Lower lobe of right lung (tissue), 2 donors: ENCODE measurements at regions not wholly inside any gene's neighbourhood (a gene's known extent, or its start where the extent isn't known, plus 50 kb on each side); places are given as distances from the start of the nearest gene placed in this dataset.

Experiments
- ATAC-seq, 2 donors: fragments of 200-7000 bp; cut with Tn5 transposase; one replicate each; pipeline ENCODE4 v1.9.1; 2020 to 2022; ENCODE audit warnings: mild to moderate bottlenecking in 2 of 2, moderate library complexity in 2 of 2
- DNase-seq: peaks from one replicate; pipeline ENCODE4 v3.0.0-alpha.2; 2020
- H3K27ac ChIP-seq: fragments of 200-600 bp; one replicate; pipeline ENCODE4 v1.8.0; 2022
- H3K27me3 ChIP-seq: fragments of 200-600 bp; one replicate; pipeline ENCODE4 v1.8.0; 2022; ENCODE audit warnings: low read depth
- H3K36me3 ChIP-seq: fragments of 200-600 bp; one replicate; pipeline ENCODE4 v1.8.0; 2022; ENCODE audit warnings: mild to moderate bottlenecking
- H3K4me1 ChIP-seq: fragments of 200-600 bp; one replicate; pipeline ENCODE4 v1.8.0; 2022
- H3K4me3 ChIP-seq: fragments of 200-600 bp; one replicate; pipeline ENCODE4 v1.8.0; 2022; ENCODE audit warnings: mild to moderate bottlenecking
- H3K9me3 ChIP-seq: fragments of 200-600 bp; one replicate; pipeline ENCODE4 v1.8.0; 2022
- intact Hi-C: fragments of 100-400 bp; cut with DNase I; formaldehyde crosslinking; loops from one replicate; pipeline ENCODE4 v1.11.0; 2022
- TF ChIP-seq, protein P1 (sequence below): fragments of 200-600 bp; IDR thresholded peaks from one replicate; pipeline ENCODE4 v1.8.0; 2022; ENCODE audit warnings: antibody characterized with exemption, mild to moderate bottlenecking
- donor health status: DM: no; HTN: yes; CAD: no; lungs with severe emphysema.

DNA sequence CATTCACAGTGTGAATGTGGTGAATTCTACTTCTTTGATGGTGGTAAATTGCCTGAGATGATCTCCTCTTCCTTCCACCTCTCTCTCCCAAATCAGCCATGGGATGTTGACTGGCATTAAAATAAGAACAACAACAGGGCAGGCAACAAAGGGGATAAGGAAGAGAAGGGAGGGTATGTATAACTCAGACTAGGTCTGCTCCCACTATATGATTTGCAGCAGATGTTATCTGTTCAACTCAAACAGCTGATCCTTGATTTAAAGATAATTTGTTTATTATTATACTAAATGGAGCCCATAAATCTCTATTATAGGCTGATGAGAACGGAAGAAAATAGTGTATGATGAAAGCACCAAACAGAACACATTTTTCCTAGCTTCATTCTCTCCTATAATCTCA lies 262.0 kb downstream of the BTBD3 start:
- no peak for ATAC-seq
- Histone ChIP-seq H3K4me3 (no peak overlapping the region), H3K4me1 (no peaks in the 10 kb centered on the region), H3K27ac (no peak overlapping the region), H3K36me3 (no peaks in the 10 kb centered on the region), H3K9me3 (no peaks in the 10 kb centered on the region), H3K27me3 (no peaks in the 10 kb centered on the region)
- intact Hi-C loops: no loop called here
- TF ChIP-seq, protein P1, sequence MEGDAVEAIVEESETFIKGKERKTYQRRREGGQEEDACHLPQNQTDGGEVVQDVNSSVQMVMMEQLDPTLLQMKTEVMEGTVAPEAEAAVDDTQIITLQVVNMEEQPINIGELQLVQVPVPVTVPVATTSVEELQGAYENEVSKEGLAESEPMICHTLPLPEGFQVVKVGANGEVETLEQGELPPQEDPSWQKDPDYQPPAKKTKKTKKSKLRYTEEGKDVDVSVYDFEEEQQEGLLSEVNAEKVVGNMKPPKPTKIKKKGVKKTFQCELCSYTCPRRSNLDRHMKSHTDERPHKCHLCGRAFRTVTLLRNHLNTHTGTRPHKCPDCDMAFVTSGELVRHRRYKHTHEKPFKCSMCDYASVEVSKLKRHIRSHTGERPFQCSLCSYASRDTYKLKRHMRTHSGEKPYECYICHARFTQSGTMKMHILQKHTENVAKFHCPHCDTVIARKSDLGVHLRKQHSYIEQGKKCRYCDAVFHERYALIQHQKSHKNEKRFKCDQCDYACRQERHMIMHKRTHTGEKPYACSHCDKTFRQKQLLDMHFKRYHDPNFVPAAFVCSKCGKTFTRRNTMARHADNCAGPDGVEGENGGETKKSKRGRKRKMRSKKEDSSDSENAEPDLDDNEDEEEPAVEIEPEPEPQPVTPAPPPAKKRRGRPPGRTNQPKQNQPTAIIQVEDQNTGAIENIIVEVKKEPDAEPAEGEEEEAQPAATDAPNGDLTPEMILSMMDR: no peak
- no peak for DNase-seq

GRCh38 chr20:12180107-12180661 lies 262.5 kb downstream of the BTBD3 start:
- ATAC-seq (no peak), DNase-seq (no peak)
- TF ChIP-seq, protein P1: no peak
- no peaks in the 10 kb centered on the region for H3K4me1 ChIP-seq
- H3K9me3 ChIP-seq: no peaks in the 10 kb centered on the region
- no peak overlapping the region for H3K27ac ChIP-seq
- H3K4me3 ChIP-seq: no peak overlapping the region
- intact Hi-C loops: no loop called here
- no peaks in the 10 kb centered on the region for H3K36me3 ChIP-seq
- no peaks in the 10 kb centered on the region for H3K27me3 ChIP-seq

GRCh38 chr20:12198281-12198680 lies 280.6 kb downstream of the BTBD3 start:
- no peak for DNase-seq
- Histone ChIP-seq H3K4me1 (no peaks in the 10 kb centered on the region), H3K9me3 (no peaks in the 10 kb centered on the region), H3K36me3 (no peaks in the 10 kb centered on the region), H3K27ac (no peak overlapping the region), H3K4me3 (no peak overlapping the region), H3K27me3 (no peaks in the 10 kb centered on the region)
- TF ChIP-seq, protein P1: no peak
- intact Hi-C loops: no loop called here
- ATAC-seq: no peak

GRCh38 chr20:12199703-12200102 lies 282.0 kb downstream of the BTBD3 start:
- DNase-seq (no peak), ATAC-seq (no peak)
- Histone ChIP-seq H3K27me3 (no peaks in the 10 kb centered on the region), H3K9me3 (no peaks in the 10 kb centered on the region), H3K27ac (no peak overlapping the region), H3K4me1 (no peaks in the 10 kb centered on the region), H3K4me3 (no peak overlapping the region), H3K36me3 (no peaks in the 10 kb centered on the region)
- intact Hi-C loops: no loop called here
- TF ChIP-seq, protein P1: no peak

DNA sequence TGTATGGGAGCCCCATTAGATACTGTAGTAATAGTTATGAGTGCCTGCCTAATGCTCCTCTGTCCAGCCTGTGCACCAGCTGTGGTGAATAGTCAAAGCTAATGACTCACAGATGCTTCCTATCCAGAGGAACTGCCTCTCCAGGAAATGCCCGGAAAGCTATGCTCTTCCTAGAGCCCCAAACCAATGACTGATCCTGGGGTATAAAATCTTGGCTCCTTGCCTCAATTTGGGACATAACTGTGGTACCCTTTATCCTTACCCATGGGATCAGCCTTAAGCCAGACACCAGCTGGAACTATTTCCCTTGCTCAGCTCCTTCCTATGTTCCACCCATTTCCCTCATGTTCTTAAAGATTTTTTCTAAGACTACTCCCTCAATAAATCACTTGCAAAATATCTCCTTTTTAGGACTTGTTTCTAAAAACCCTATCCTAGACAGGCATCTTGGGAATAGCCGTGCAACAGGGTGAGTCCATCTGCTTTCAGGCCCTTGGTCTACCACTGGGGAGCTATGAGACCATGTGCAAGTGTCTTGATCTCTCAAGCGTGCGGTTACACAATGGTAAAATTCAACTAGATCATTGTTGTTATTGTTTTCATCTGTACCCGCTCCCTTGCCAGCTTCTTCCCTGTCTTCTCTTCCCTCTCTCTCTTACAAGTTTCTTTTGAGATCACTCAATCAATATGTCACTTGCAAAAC lies 283.7 kb downstream of the BTBD3 start:
- H3K27me3 ChIP-seq: no peaks in the 10 kb centered on the region
- TF ChIP-seq, protein P1: no peak
- H3K4me3 ChIP-seq: no peak overlapping the region
- H3K27ac ChIP-seq: no peak overlapping the region
- no peaks in the 10 kb centered on the region for H3K36me3 ChIP-seq
- H3K9me3 ChIP-seq: no peaks in the 10 kb centered on the region
- no peak for DNase-seq
- no peak for ATAC-seq
- intact Hi-C loops: no loop called here
- no peaks in the 10 kb centered on the region for H3K4me1 ChIP-seq
